WTC11 (cell line): ENCODE measurements at regions not wholly inside any gene's neighbourhood (a gene's known extent, or its start where the extent isn't known, plus 50 kb on each side); places are given as distances from the start of the nearest gene placed in this dataset.

Experiments used
- ATAC-seq: fragments of 200-7000 bp; cut with Tn5 transposase; 2 replicates; pipeline ENCODE4 v1.10.0; 2021; ENCODE audit warnings: mild to moderate bottlenecking, moderate library complexity
- CTCF ChIA-PET: fragments of 300-600 bp; sonication (Branson Sonifier 250); formaldehyde crosslinking; loops from one replicate; lab custom pipeline; 2021; ENCODE audit warnings: antibody characterized with exemption; lab: Charles Lee
- POLR2A ChIA-PET: fragments of 350-600 bp; sonication (Branson Sonifier 250); formaldehyde crosslinking; loops from one replicate; lab custom pipeline; 2021; ENCODE audit warnings: antibody characterized with exemption; lab: Charles Lee
- DNase-seq: peaks from one replicate; pipeline ENCODE4 v3.0.0; 2021; ENCODE audit warnings: low spot score
- H3K27ac Mint-ChIP-seq: 2 replicates; pipeline ENCODE4 v1.8.0; 2021; ENCODE audit warnings: mixed read lengths
- H3K27me3 Mint-ChIP-seq: 2 replicates; pipeline ENCODE4 v1.8.0; 2021; ENCODE audit warnings: low read depth, mild to moderate bottlenecking, moderate library complexity, mixed read lengths
- H3K36me3 Mint-ChIP-seq: 2 replicates; pipeline ENCODE4 v1.8.0; 2021; ENCODE audit warnings: mixed read lengths
- H3K4me1 Mint-ChIP-seq: 2 replicates; pipeline ENCODE4 v1.8.0; 2022; ENCODE audit warnings: mixed read lengths
- H3K4me3 Mint-ChIP-seq: 2 replicates; pipeline ENCODE4 v1.8.0; 2021; ENCODE audit warnings: mild to moderate bottlenecking, moderate library complexity, mixed read lengths
- H3K9me3 Mint-ChIP-seq: 2 replicates; pipeline ENCODE4 v1.8.0; 2021; ENCODE audit warnings: mixed read lengths
- AFF4 ChIP-seq: sonication (generic); formaldehyde crosslinking; IDR thresholded peaks from 2 replicates; pipeline ENCODE4 v1.8.1; 2023; ENCODE audit warnings: mild to moderate bottlenecking, missing genetic modification reagents, borderline replicate concordance
- ATF1 ChIP-seq: sonication (generic); formaldehyde crosslinking; IDR thresholded peaks from 2 replicates; pipeline ENCODE4 v1.8.1; 2023; ENCODE audit warnings: mild to moderate bottlenecking, moderate library complexity, missing genetic modification reagents
- FOXJ3 ChIP-seq: sonication (generic); formaldehyde crosslinking; IDR thresholded peaks from 2 replicates; pipeline ENCODE4 v1.9.0; 2021; ENCODE audit warnings: missing genetic modification reagents, mild to moderate bottlenecking, borderline replicate concordance
- NFE2L1 ChIP-seq: sonication (generic); formaldehyde crosslinking; IDR thresholded peaks from 2 replicates; pipeline ENCODE4 v1.8.1; 2023; ENCODE audit warnings: missing genetic modification reagents
- PRDM15 ChIP-seq: sonication (generic); formaldehyde crosslinking; IDR thresholded peaks from 2 replicates; pipeline ENCODE4 v1.8.0; 2022; ENCODE audit warnings: missing genetic modification reagents
- SMAD4 ChIP-seq: sonication (generic); formaldehyde crosslinking; IDR thresholded peaks from 2 replicates; pipeline ENCODE4 v1.8.0; 2022; ENCODE audit warnings: mild to moderate bottlenecking, missing genetic modification reagents
- STAT6 ChIP-seq: sonication (generic); formaldehyde crosslinking; conservative IDR thresholded peaks from 2 replicates; pipeline ENCODE4 v1.8.1; 2023; ENCODE audit warnings: mild to moderate bottlenecking, low read depth, missing genetic modification reagents, moderate library complexity
- ZNF121 ChIP-seq: sonication (generic); formaldehyde crosslinking; IDR thresholded peaks from 2 replicates; pipeline ENCODE4 v1.8.0; 2023; ENCODE audit warnings: missing genetic modification reagents
- ZNF138 ChIP-seq: sonication (generic); formaldehyde crosslinking; conservative IDR thresholded peaks from 2 replicates; pipeline ENCODE4 v1.8.1; 2022; ENCODE audit warnings: mild to moderate bottlenecking, moderate library complexity, missing genetic modification reagents
- ZNF232 ChIP-seq: sonication (generic); formaldehyde crosslinking; IDR thresholded peaks from 2 replicates; pipeline ENCODE4 v1.8.0; 2022; ENCODE audit warnings: mild to moderate bottlenecking, missing genetic modification reagents
- ZNF263 ChIP-seq: sonication (generic); formaldehyde crosslinking; IDR thresholded peaks from 2 replicates; pipeline ENCODE4 v1.8.1; 2022; ENCODE audit warnings: low read depth, mild to moderate bottlenecking, moderate library complexity, missing genetic modification reagents
- ZNF281 ChIP-seq: sonication (generic); formaldehyde crosslinking; IDR thresholded peaks from 2 replicates; pipeline ENCODE4 v1.8.0; 2023; ENCODE audit warnings: mild to moderate bottlenecking, missing genetic modification reagents
- ZNF423 ChIP-seq: fragments of 250-450 bp; sonication (Bioruptor Pico); IDR thresholded peaks from 2 replicates; pipeline ENCODE4 v2.1.2; 2022; ENCODE audit warnings: mild to moderate bottlenecking, moderate library complexity
- ZNF671 ChIP-seq: fragments of 250-450 bp; sonication (Bioruptor Pico); IDR thresholded peaks from 2 replicates; pipeline ENCODE4 v1.8.0; 2021; ENCODE audit warnings: mild to moderate bottlenecking

- no peak for TF ChIP-seq ZNF138 (CRISPR knock-in tag)
- no peak for TF ChIP-seq AFF4 (CRISPR knock-in tag)
- TF ChIP-seq FOXJ3 = no peak
- TF ChIP-seq ZNF232 (CRISPR knock-in tag) = no peak
- no peak for TF ChIP-seq ZNF121
- TF ChIP-seq, all 79 proteins: peak for 0
These were observed 603.0 kb downstream of the KCTD16 start (continued) for GRCh38 chr5:144773628-144774027.

- Mint-ChIP-seq H3K4me3 (no peak overlapping the region), H3K36me3 (no peaks in the 10 kb centered on the region), H3K27ac (no peak overlapping the region), H3K4me1 (no peaks in the 10 kb centered on the region), H3K9me3 (no peaks in the 10 kb centered on the region), H3K27me3 (no peaks in the 10 kb centered on the region)
- DNase-seq = no peak
- no peak for TF ChIP-seq NFE2L1
- POLR2A ChIA-PET = no interaction called here
- ATAC-seq = no peak
- CTCF ChIA-PET = interaction anchor here (2.1 kb wide), 1 partner anchor 568 kb away, joined by 7 read pairs; no protein-coding TSS in a partner anchor
These were observed 601.1 kb downstream of the KCTD16 start for GRCh38 chr5:144771802-144772201.

GRCh38 chr5:144742361-144742760 lies 571.7 kb downstream of the KCTD16 start:
- CTCF ChIA-PET = no interaction called here

GRCh38 chr5:144731786-144732185 lies 561.1 kb downstream of the KCTD16 start:
- ChIA-PET POLR2A (no interaction called here), CTCF (interaction anchor here (1.0 kb wide), 1 partner anchor 245 kb away, joined by 3 read pairs; no protein-coding TSS in a partner anchor)
- ATAC-seq = no peak
- DNase-seq = no peak
- Mint-ChIP-seq H3K36me3 (peaks cover 12% of the 10 kb centered on the region), H3K4me1 (peaks cover 6% of the 10 kb centered on the region), H3K9me3 (peaks cover 40% of the 10 kb centered on the region), H3K4me3 (no peak overlapping the region), H3K27ac (no peak overlapping the region), H3K27me3 (no peaks in the 10 kb centered on the region; the same call in 1 of the 2 replicates)
- TF ChIP-seq ATF1 (CRISPR knock-in tag) (no peak), ZNF671 (CRISPR knock-in tag) (no peak), PRDM15 (CRISPR knock-in tag) (no peak), ZNF263 (CRISPR knock-in tag) (no peak), ZNF423 (CRISPR knock-in tag) (no peak), STAT6 (CRISPR knock-in tag) (no peak)

More at GRCh38 chr5:144742361-144742760, 571.7 kb downstream of the KCTD16 start:
- Mint-ChIP-seq H3K36me3 (no peaks in the 10 kb centered on the region), H3K9me3 (peaks cover 33% of the 10 kb centered on the region), H3K4me3 (no peak overlapping the region), H3K27ac (no peak overlapping the region), H3K4me1 (no peaks in the 10 kb centered on the region), H3K27me3 (peaks cover 6% of the 10 kb centered on the region)
- TF ChIP-seq SMAD4 (CRISPR knock-in tag) (no peak), ZNF281 (CRISPR knock-in tag) (no peak)
- POLR2A ChIA-PET = no interaction called here
- DNase-seq (no peak), ATAC-seq (no peak)
